ENCODE measurements at regions not wholly inside any gene's neighbourhood (a gene's known extent, or its start where the extent isn't known, plus 50 kb on each side); places are given as distances from the start of the nearest gene placed in this dataset.
A peak's percentile ranks its signal among the peaks of the same experiment; 100 is the strongest.

DNA sequence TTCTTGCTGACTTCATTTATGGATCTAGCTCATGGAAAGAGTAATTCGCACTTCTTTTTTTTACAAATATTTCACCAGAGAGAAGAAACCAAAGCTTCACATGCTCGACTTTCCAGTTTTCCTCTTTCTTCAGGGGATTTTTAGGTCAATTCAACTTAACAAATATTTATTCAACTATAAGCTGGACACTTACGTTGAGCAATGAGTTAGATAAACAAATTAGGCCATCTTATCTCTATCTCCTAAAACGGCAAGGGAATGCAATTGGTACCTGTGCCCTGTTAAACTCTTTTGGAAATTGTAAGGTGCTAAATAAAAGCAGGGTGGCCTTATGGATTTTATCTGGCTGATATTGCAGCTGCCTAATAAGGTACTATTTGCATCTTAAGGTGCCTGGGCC lies 145.1 kb upstream of the RAI14 start:
- POLR2A ChIA-PET = no interaction called here
- Histone ChIP-seq H3K9ac (replicated peaks; ENCODE audit: extremely low read depth, insufficient read depth, low read length) (no peak overlapping the region), H3K9me3 (replicated peaks; ENCODE audit: control insufficient read depth, insufficient read depth, low read length) (no peaks in the 10 kb centered on the region), H3K4me3 (replicated peaks in 1 of 3; ENCODE audit: insufficient read depth in 1 of 3, low read depth in 1 of 3, low read length in 3 of 3) (no peak overlapping the region), H3K4me2 (ENCODE audit: insufficient read depth, low read length) (no peak overlapping the region), H3K9me1 (replicated peaks; ENCODE audit: control insufficient read depth, extremely low read depth, insufficient read depth, low read length) (no peaks in the 10 kb centered on the region), H3K4me1 (ENCODE audit: control insufficient read depth, extremely low read depth, insufficient read depth, low read length) (peaks cover 12% of the 10 kb centered on the region), H3K27ac (ENCODE audit: insufficient read depth, low read depth, low read length) (no peak overlapping the region), H3K27me3 (ENCODE audit: control insufficient read depth in 2 of 2, insufficient read depth in 2 of 2, low read length in 2 of 2) (no peaks in the 10 kb centered on the region), H2AFZ (ENCODE audit: low read depth, low read length) (no peak overlapping the region), H3K36me3 (ENCODE audit: control insufficient read depth in 2 of 2, extremely low read depth in 1 of 2, insufficient read depth in 2 of 2, low read length in 2 of 2) (no peaks in the 10 kb centered on the region), H3K79me2 (ENCODE audit: control insufficient read depth, insufficient read depth, low read length) (no peaks in the 10 kb centered on the region), H4K20me1 (replicated peaks; ENCODE audit: control insufficient read depth, extremely low read depth, insufficient read depth, low read length) (no peaks in the 10 kb centered on the region)
- intact Hi-C loops (cut with micrococcal nuclease) = no loop called here
- TF ChIP-seq POLR2AphosphoS5 (IDR thresholded peaks at IDR 0.05; ENCODE audit: insufficient read depth, low read depth, low read length) (no peak), JUN (IDR thresholded peaks at IDR 0.05; ENCODE audit: borderline replicate concordance, insufficient read depth, insufficient read length, low read depth) (no peak), GATA2 (IDR thresholded peaks at IDR 0.05; ENCODE audit: insufficient read depth, insufficient read length, low read depth, low read length) (no peak)
- TF ChIP-seq, protein P1, sequence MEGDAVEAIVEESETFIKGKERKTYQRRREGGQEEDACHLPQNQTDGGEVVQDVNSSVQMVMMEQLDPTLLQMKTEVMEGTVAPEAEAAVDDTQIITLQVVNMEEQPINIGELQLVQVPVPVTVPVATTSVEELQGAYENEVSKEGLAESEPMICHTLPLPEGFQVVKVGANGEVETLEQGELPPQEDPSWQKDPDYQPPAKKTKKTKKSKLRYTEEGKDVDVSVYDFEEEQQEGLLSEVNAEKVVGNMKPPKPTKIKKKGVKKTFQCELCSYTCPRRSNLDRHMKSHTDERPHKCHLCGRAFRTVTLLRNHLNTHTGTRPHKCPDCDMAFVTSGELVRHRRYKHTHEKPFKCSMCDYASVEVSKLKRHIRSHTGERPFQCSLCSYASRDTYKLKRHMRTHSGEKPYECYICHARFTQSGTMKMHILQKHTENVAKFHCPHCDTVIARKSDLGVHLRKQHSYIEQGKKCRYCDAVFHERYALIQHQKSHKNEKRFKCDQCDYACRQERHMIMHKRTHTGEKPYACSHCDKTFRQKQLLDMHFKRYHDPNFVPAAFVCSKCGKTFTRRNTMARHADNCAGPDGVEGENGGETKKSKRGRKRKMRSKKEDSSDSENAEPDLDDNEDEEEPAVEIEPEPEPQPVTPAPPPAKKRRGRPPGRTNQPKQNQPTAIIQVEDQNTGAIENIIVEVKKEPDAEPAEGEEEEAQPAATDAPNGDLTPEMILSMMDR (IDR thresholded peaks at IDR 0.05; ENCODE audit: extremely low read depth in 1 of 2, insufficient read depth in 1 of 2, low read depth in 1 of 2, low read length in 2 of 2) = no peak
- CTCF ChIA-PET = interaction anchor here (1.1 to 1.3 kb wide), 3 partner anchors 12 to 76 kb away, joined by 3 to 5 read pairs (median 4); no protein-coding TSS in a partner anchor
- DNase-seq (ENCODE audit: low read depth, low spot score) = no peak
- no peak for FAIRE-seq
- dilution Hi-C loops (cut with MboI; ENCODE audit: extremely low pct_ligation_motif_present, low sequenced_read_pairs) = no loop called here
- BruUV-seq (replicated peaks) = no TSS peak

DNA sequence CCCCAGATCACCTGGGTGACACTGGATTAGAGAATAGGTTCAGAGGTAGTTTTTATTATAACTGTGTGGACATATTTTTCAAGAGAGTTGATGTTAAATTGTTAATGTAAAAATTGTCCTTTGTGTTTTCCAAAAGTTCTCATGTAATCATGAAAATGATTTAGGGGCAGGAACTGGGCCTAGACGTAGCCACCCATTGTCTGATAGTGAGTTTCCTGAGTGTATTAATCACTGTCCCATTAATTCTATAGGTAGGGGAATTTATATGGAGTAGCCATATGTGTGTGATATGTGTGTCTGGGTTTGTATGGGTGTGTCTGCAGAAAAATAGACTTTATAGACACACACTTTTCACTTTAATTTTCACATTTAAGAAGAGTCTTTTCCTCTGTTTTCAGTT lies 144.6 kb upstream of the RAI14 start:
- H3K9ac ChIP-seq (replicated peaks; ENCODE audit: extremely low read depth, insufficient read depth, low read length) = no peak overlapping the region
- H3K4me1 ChIP-seq (ENCODE audit: control insufficient read depth, extremely low read depth, insufficient read depth, low read length) = peaks cover 14% of the 10 kb centered on the region
- H3K27ac ChIP-seq (ENCODE audit: insufficient read depth, low read depth, low read length) = peak overlapping the region; percentile 10
- H3K4me2 ChIP-seq (ENCODE audit: insufficient read depth, low read length) = peak overlapping the region; percentile 16
- no peaks in the 10 kb centered on the region for H3K36me3 ChIP-seq (ENCODE audit: control insufficient read depth in 2 of 2, extremely low read depth in 1 of 2, insufficient read depth in 2 of 2, low read length in 2 of 2)
- dilution Hi-C loops (cut with MboI; ENCODE audit: extremely low pct_ligation_motif_present, low sequenced_read_pairs) (no loop called here), intact Hi-C loops (cut with micrococcal nuclease) (no loop called here)
- H3K27me3 ChIP-seq (ENCODE audit: control insufficient read depth in 2 of 2, insufficient read depth in 2 of 2, low read length in 2 of 2) = no peaks in the 10 kb centered on the region
- H3K4me3 ChIP-seq (replicated peaks in 1 of 3; ENCODE audit: insufficient read depth in 1 of 3, low read depth in 1 of 3, low read length in 3 of 3) = no peak overlapping the region
- no TSS peak for BruUV-seq (replicated peaks)
- H3K79me2 ChIP-seq (ENCODE audit: control insufficient read depth, insufficient read depth, low read length) = no peaks in the 10 kb centered on the region
- H3K9me1 ChIP-seq (replicated peaks; ENCODE audit: control insufficient read depth, extremely low read depth, insufficient read depth, low read length) = no peaks in the 10 kb centered on the region
- ChIA-PET POLR2A (no interaction called here), CTCF (interaction anchor here (0.8 to 1.3 kb wide), 4 partner anchors 12 to 76 kb away, joined by 3 to 5 read pairs (median 4); no protein-coding TSS in a partner anchor)
- peak; percentile 69 for DNase-seq (ENCODE audit: low read depth, low spot score)
- TF ChIP-seq POLR2AphosphoS5 (IDR thresholded peaks at IDR 0.05; ENCODE audit: insufficient read depth, low read depth, low read length) = no peak
- no peak for TF ChIP-seq GATA2 (IDR thresholded peaks at IDR 0.05; ENCODE audit: insufficient read depth, insufficient read length, low read depth, low read length)
- no peak for TF ChIP-seq POLR2A (IDR thresholded peaks at IDR 0.05; ENCODE audit: low read depth, low read length)
- TF ChIP-seq, protein P1 (IDR thresholded peaks at IDR 0.05; ENCODE audit: extremely low read depth in 1 of 2, insufficient read depth in 1 of 2, low read depth in 1 of 2, low read length in 2 of 2) = no peak
- TF ChIP-seq JUN (IDR thresholded peaks at IDR 0.05; ENCODE audit: borderline replicate concordance, insufficient read depth, insufficient read length, low read depth) = no peak
- TF ChIP-seq MYC (IDR thresholded peaks at IDR 0.05; ENCODE audit: low read depth, low read length) = no peak
- no peak for TF ChIP-seq EZH2 (IDR thresholded peaks at IDR 0.05; ENCODE audit: borderline replicate concordance, low read depth, low read length, severe bottlenecking)
- TF ChIP-seq, protein P2, sequence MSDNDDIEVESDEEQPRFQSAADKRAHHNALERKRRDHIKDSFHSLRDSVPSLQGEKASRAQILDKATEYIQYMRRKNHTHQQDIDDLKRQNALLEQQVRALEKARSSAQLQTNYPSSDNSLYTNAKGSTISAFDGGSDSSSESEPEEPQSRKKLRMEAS (IDR thresholded peaks at IDR 0.05; ENCODE audit: insufficient read depth, insufficient read length) = no peak
- TF ChIP-seq FOS (IDR thresholded peaks at IDR 0.05; ENCODE audit: borderline replicate concordance, insufficient read depth, low read length) = no peak
- peak overlapping the region; percentile 53 for H2AFZ ChIP-seq (ENCODE audit: low read depth, low read length)
- no peaks in the 10 kb centered on the region for H3K9me3 ChIP-seq (replicated peaks; ENCODE audit: control insufficient read depth, insufficient read depth, low read length)
- no peak for FAIRE-seq
- no peaks in the 10 kb centered on the region for H4K20me1 ChIP-seq (replicated peaks; ENCODE audit: control insufficient read depth, extremely low read depth, insufficient read depth, low read length)
